Upper lobe of left lung (tissue), 6 donors: ENCODE measurements at regions not wholly inside any gene's neighbourhood (a gene's known extent, or its start where the extent isn't known, plus 50 kb on each side); places are given as distances from the start of the nearest gene placed in this dataset.

Experiments
- ATAC-seq, 2 donors: fragments of 200-7000 bp; cut with Tn5 transposase; one replicate each; pipeline ENCODE4 v1.9.1; 2022; ENCODE audit warnings: mild to moderate bottlenecking in 2 of 2, moderate library complexity in 2 of 2; ENCODE audit not compliant: low FRiP score in 2 of 2
- DNase-seq, 2 donors: peaks; one replicate each; pipeline ENCODE4 v3.0.0-alpha.2; 2019 to 2020
- H3K27ac ChIP-seq, 4 donors: fragments of 200-600 bp; sonication (generic); one replicate each; pipeline ENCODE4 v1.5.1; 2016 to 2019
- H3K27me3 ChIP-seq, 4 donors: fragments of 200-600 bp; sonication (generic); one replicate each; pipeline ENCODE4 v1.5.1; 2017 to 2019
- H3K36me3 ChIP-seq, 4 donors: fragments of 200-600 bp; sonication (generic); one replicate each; pipeline ENCODE4 v1.5.1; 2016 to 2019
- H3K4me1 ChIP-seq, 4 donors: fragments of 200-600 bp; sonication (generic); one replicate each; pipeline ENCODE4 v1.5.1; 2018 to 2019
- H3K4me3 ChIP-seq, 4 donors: fragments of 200-600 bp; sonication (generic); one replicate each; pipeline ENCODE4 v1.5.1; 2017 to 2019; ENCODE audit warnings: mild to moderate bottlenecking in 2 of 4, moderate library complexity in 1 of 4
- H3K9me3 ChIP-seq, 4 donors: fragments of 200-600 bp; sonication (generic); one replicate each; pipeline ENCODE4 v1.5.1; 2018 to 2019
- EP300 ChIP-seq, 4 donors: sonication (generic); formaldehyde crosslinking; IDR thresholded peaks; one replicate each; pipeline ENCODE4 v1.5.1; 2017; ENCODE audit warnings: antibody characterized with exemption in 4 of 4, control low read depth in 2 of 4
- POLR2A ChIP-seq, 4 donors: fragments of 450-650 bp; IDR thresholded peaks; one replicate each; pipeline ENCODE4 v1.5.1; 2016 to 2017; ENCODE audit warnings: antibody characterized with exemption in 4 of 4, mild to moderate bottlenecking in 2 of 4
- POLR2AphosphoS5 ChIP-seq, 2 donors: sonication (generic); formaldehyde crosslinking; IDR thresholded peaks; one replicate each; pipeline ENCODE4 v1.5.1; 2017; ENCODE audit warnings: antibody characterized with exemption in 2 of 2
- WGBS, 2 donors: methylation state at CpG; one replicate each; pipeline ENCODE4 v1.1.5; 2017 to 2018; 5-methylcytosine and 5-hydroxymethylcytosine counted together
- TF ChIP-seq, protein P1 (sequence below), 6 experiments: fragments of 450-650 bp in 4 of 6; fragments of 200-600 bp in 2 of 6; sonication (generic) in 2 of 6; IDR thresholded peaks; one replicate each; pipeline ENCODE4 v1.5.1; 2016 to 2019; ENCODE audit warnings: antibody characterized with exemption in 6 of 6
- donor health status: DM: no; HTN: no; CAD: no; lungs with moderate emphysema.
- donor health status: DM: no; HTN: yes; CAD: no; lungs with severe emphysema.

DNA sequence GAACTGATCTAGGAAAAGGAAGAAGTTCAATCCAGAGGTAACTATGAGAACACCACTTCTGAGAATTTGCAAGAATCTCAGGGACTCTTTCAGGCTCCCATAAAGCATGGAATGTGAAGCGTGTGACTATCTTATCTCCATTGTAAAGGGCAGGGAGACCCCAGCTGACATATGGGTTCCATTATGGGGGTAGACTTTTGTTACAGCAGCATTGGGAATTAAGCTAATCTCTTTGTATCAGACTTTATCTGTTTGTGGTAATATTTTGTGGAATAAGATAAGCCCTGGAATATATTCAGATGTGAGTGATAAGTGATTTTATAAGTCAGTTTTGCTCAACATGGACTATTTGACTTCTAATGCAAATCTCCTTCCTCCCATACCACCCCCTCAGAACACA lies 468.3 kb downstream of the MEIS1 start:
- 85 to 87% methylated on average over 1 of the region's 1 CpG for WGBS, 2 donors
- no peaks in the 10 kb centered on the region for H3K4me1 ChIP-seq
- no peaks in the 10 kb centered on the region for H3K9me3 ChIP-seq
- ATAC-seq (no peak), DNase-seq (no peak)
- TF ChIP-seq POLR2AphosphoS5 (IDR thresholded peaks at IDR 0.05): no peak
- no peak for TF ChIP-seq POLR2A (IDR thresholded peaks at IDR 0.05)
- TF ChIP-seq, protein P1, sequence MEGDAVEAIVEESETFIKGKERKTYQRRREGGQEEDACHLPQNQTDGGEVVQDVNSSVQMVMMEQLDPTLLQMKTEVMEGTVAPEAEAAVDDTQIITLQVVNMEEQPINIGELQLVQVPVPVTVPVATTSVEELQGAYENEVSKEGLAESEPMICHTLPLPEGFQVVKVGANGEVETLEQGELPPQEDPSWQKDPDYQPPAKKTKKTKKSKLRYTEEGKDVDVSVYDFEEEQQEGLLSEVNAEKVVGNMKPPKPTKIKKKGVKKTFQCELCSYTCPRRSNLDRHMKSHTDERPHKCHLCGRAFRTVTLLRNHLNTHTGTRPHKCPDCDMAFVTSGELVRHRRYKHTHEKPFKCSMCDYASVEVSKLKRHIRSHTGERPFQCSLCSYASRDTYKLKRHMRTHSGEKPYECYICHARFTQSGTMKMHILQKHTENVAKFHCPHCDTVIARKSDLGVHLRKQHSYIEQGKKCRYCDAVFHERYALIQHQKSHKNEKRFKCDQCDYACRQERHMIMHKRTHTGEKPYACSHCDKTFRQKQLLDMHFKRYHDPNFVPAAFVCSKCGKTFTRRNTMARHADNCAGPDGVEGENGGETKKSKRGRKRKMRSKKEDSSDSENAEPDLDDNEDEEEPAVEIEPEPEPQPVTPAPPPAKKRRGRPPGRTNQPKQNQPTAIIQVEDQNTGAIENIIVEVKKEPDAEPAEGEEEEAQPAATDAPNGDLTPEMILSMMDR (IDR thresholded peaks at IDR 0.05): no peak
- no peak for TF ChIP-seq EP300 (IDR thresholded peaks at IDR 0.05)
- no peak overlapping the region for H3K4me3 ChIP-seq
- H3K36me3 ChIP-seq: no peaks in the 10 kb centered on the region
- H3K27me3 ChIP-seq: no peaks in the 10 kb centered on the region
- H3K27ac ChIP-seq: no peak overlapping the region

DNA sequence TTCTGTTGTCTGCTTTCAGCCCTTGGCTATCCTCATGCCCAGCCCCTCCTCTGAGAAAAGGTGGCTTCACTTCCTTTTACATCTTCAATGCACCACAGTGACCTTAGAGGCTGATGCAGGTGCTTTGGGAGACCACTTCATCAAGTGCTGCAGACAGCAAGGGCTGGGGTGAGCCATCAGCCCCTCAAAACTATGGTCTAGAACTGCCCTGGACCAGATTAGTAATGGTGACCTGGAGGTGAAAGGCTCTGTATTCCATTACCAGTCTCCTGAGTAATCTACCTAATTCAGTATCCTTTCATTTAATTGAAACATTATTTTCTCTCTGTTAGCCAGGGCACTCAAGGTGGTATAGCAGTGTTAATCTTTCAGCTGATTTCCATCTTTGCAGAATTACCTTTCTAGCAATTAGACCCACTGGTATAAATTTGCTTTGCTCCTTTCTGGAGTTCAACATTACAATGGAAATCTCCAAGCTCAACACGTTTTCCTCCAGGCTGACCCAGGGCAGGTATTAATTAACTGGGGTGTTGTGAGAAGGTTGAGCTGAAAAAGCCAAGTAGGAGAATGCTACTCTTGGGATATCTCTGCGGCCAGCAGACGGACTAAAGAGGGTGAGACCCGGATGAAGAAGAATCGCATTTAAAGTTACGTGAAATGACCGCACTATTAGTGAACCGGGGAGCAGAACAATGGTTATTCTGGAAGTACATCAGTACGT lies 469.0 kb downstream of the MEIS1 start:
- 89 to 93% methylated on average over 9 of the region's 9 CpGs for WGBS, 2 donors
- H3K4me1 ChIP-seq: no peaks in the 10 kb centered on the region

DNA sequence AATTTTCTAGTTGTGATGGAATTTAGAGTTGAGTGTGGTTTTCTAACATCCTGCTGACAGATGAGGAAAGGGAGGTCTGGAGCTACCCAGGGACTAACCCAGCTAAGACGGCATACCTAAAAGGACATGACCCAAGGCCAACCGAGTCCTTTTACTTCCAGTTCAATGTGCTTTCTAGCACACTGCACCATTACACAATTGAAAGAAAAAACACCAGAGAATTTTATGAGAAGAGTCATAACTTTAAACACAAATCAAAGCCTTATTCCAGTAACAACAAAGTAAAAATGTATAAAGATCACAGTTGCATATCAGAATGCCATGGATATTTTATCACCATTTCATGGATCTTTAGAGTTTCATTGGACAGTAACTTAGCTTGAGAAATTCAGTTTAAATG lies 480.3 kb downstream of the MEIS1 start:
- no peaks in the 10 kb centered on the region for H3K36me3 ChIP-seq
- TF ChIP-seq POLR2AphosphoS5 (IDR thresholded peaks at IDR 0.05) (no peak), EP300 (IDR thresholded peaks at IDR 0.05) (no peak), POLR2A (IDR thresholded peaks at IDR 0.05) (no peak)
- TF ChIP-seq, protein P1 (IDR thresholded peaks at IDR 0.05): no peak
- H3K4me3 ChIP-seq: no peak overlapping the region
- ATAC-seq (no peak), DNase-seq (no peak)
- H3K9me3 ChIP-seq: no peaks in the 10 kb centered on the region
- H3K27ac ChIP-seq: no peak overlapping the region
- WGBS, 2 donors: 53 to 64% methylated on average over 2 of the region's 2 CpGs
- H3K27me3 ChIP-seq: no peaks in the 10 kb centered on the region
- H3K4me1 ChIP-seq: no peaks in the 10 kb centered on the region

More for the DNA sequence above, 469.0 kb downstream of the MEIS1 start:
- H3K27me3 ChIP-seq: no peaks in the 10 kb centered on the region
- no peak for DNase-seq
- H3K4me3 ChIP-seq: no peak overlapping the region
- no peak for ATAC-seq
- TF ChIP-seq EP300 (IDR thresholded peaks at IDR 0.05): no peak
- no peak for TF ChIP-seq POLR2A (IDR thresholded peaks at IDR 0.05)
- TF ChIP-seq, protein P1 (IDR thresholded peaks at IDR 0.05): no peak
- TF ChIP-seq POLR2AphosphoS5 (IDR thresholded peaks at IDR 0.05): no peak
- no peaks in the 10 kb centered on the region for H3K9me3 ChIP-seq
- H3K27ac ChIP-seq: no peak overlapping the region
- H3K36me3 ChIP-seq: no peaks in the 10 kb centered on the region

DNA sequence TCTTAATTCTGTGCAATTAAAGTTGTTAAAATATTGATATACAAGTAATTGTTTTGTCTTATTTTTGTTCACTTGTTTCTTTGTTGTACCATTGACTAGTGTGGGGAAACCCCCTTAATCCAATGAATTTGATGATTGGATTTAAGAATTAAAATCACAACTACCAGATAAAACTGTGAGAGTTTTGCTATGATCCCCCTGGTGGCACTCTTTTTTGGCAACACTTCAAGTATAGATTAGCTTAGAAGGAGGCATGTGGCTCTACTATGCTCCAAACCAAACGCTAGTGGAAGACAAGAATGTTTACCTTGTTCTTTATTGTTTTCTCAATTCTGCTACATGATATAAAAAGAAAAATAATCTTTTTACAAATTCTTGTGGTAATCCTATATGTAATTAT lies 477.8 kb upstream of the ETAA1 start:
- no peak overlapping the region for H3K4me3 ChIP-seq
- TF ChIP-seq POLR2AphosphoS5 (IDR thresholded peaks at IDR 0.05) (no peak), POLR2A (IDR thresholded peaks at IDR 0.05) (no peak), EP300 (IDR thresholded peaks at IDR 0.05) (no peak)
- TF ChIP-seq, protein P1 (IDR thresholded peaks at IDR 0.05): no peak
- no peaks in the 10 kb centered on the region for H3K4me1 ChIP-seq
- 65 to 69% methylated on average over 1 of the region's 1 CpG for WGBS, 2 donors
- ATAC-seq (no peak), DNase-seq (no peak)
- H3K27me3 ChIP-seq: no peaks in the 10 kb centered on the region
- no peak overlapping the region for H3K27ac ChIP-seq
- no peaks in the 10 kb centered on the region for H3K36me3 ChIP-seq
- H3K9me3 ChIP-seq: no peaks in the 10 kb centered on the region

DNA sequence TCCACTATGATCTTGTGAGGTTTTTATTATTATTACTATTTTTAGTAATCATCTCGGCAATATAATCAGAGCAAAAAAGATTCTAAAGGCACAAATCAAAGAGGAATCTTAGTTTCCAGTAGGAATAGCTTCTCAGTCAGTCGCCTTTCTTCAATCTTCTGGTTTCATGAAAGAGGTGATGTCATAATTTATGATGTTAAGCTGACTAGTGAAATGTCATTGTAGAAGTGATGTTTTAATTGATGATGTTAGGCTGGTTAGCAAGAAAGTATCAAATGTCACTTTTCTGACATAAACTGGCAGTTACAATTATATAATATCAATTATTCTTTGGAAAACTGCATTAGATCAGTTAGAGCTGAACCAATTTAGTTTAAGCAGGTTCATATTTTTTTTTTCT lies 476.7 kb upstream of the ETAA1 start:
- H3K4me1 ChIP-seq: no peaks in the 10 kb centered on the region
- TF ChIP-seq EP300 (IDR thresholded peaks at IDR 0.05): no peak
- TF ChIP-seq POLR2A (IDR thresholded peaks at IDR 0.05): no peak
- no peak for TF ChIP-seq POLR2AphosphoS5 (IDR thresholded peaks at IDR 0.05)
- H3K27ac ChIP-seq: no peak overlapping the region
- WGBS, 2 donors: 88 to 93% methylated on average over 2 of the region's 2 CpGs
- DNase-seq (no peak), ATAC-seq (no peak)
- H3K27me3 ChIP-seq: no peaks in the 10 kb centered on the region
- H3K4me3 ChIP-seq: no peak overlapping the region
- H3K9me3 ChIP-seq: no peaks in the 10 kb centered on the region
- no peaks in the 10 kb centered on the region for H3K36me3 ChIP-seq
